ENCODE measurements at regions not wholly inside any gene's neighbourhood (a gene's known extent, or its start where the extent isn't known, plus 50 kb on each side); places are given as distances from the start of the nearest gene placed in this dataset.

- no peak overlapping the region for H3K4ac ChIP-seq (replicated peaks; ENCODE audit: insufficient read length, low read depth, low read length)
- no peaks in the 10 kb centered on the region; a peak in 1 of 7 replicates for H3K27me3 ChIP-seq (replicated peaks in 1 of 4; ENCODE audit: control insufficient read depth in 3 of 4, extremely low read depth in 1 of 4, insufficient read depth in 3 of 4, low read length in 3 of 4)
- H3K56ac ChIP-seq (replicated peaks; ENCODE audit: insufficient read length, low read depth, low read length): no peak overlapping the region
- no peak for FAIRE-seq
- peaks cover 0 to 7% (median 0%) of the 10 kb centered on the region in 4 experiments; a peak in 2 of 8 replicates for H3K36me3 ChIP-seq (ENCODE audit: control insufficient read depth in 2 of 4, insufficient read depth in 4 of 4, low read length in 3 of 4)
- CTCF ChIA-PET (ENCODE audit: partially characterized antibody): interaction anchor here (0.6 to 1.5 kb wide), 3 partner anchors 16 to 419 kb away, joined by 4 read pairs; no protein-coding TSS in a partner anchor
- H2BK12ac ChIP-seq (ENCODE audit: low read depth, low read length): no peak overlapping the region
- POLR2A ChIA-PET (ENCODE audit: partially characterized antibody): no interaction called here
- no peak overlapping the region for H3K14ac ChIP-seq (ENCODE audit: insufficient read length)
- no peak overlapping the region for H3K23ac ChIP-seq (ENCODE audit: insufficient read length)
- no peak for DNase-seq (ENCODE audit: low read depth in 1 of 2, low spot score in 2 of 2)
- peaks cover 15 to 29% of the 10 kb centered on the region in 2 experiments for H3K9me3 ChIP-seq (ENCODE audit: insufficient read depth in 2 of 2, low read depth in 1 of 2, low read length in 1 of 2)
- H3K4me3 ChIP-seq (ENCODE audit: extremely low read depth in 1 of 4, insufficient read depth in 2 of 4, low read depth in 3 of 4, low read length in 4 of 4): no peak overlapping the region
- WGBS, 2 experiments (ENCODE audit: extremely low coverage in 1 of 2, insufficient coverage in 1 of 2, insufficient read length in 1 of 2, insufficient replicate concordance in 2 of 2, low coverage in 1 of 2, low lambda C conversion rate in 2 of 2, missing lambda C conversion rate in 1 of 2): 89% methylated on average over 2 of the region's 2 CpGs; no CpG with 5 or more reads in 1 of the 2 experiments
- no peak overlapping the region for H2BK20ac ChIP-seq (ENCODE audit: low read length)
- H4K8ac ChIP-seq (ENCODE audit: extremely low read depth, insufficient read depth, low read length): no peak overlapping the region
- H2AFZ ChIP-seq (ENCODE audit: low read length): no peak overlapping the region
- no peak overlapping the region for H4K91ac ChIP-seq (replicated peaks; ENCODE audit: insufficient read length, low read length)
- H3K79me2 ChIP-seq (ENCODE audit: control insufficient read depth in 1 of 2, insufficient read depth in 2 of 2, low read length in 2 of 2): no peaks in the 10 kb centered on the region
- no peaks in the 10 kb centered on the region for H3K23me2 ChIP-seq (ENCODE audit: low read depth, low read length)
- H3K79me1 ChIP-seq (ENCODE audit: low read depth, low read length): no peaks in the 10 kb centered on the region
- no peak overlapping the region for H2BK15ac ChIP-seq (ENCODE audit: low read length)
- H4K5ac ChIP-seq (ENCODE audit: insufficient read length, low read depth, low read length): no peak overlapping the region
- H2AK5ac ChIP-seq (ENCODE audit: low read depth, low read length): no peak overlapping the region
- no peak overlapping the region for H3K9ac ChIP-seq (replicated peaks in 1 of 4; ENCODE audit: extremely low read depth in 1 of 4, low read depth in 3 of 4, low read length in 3 of 4)
- H3K18ac ChIP-seq (ENCODE audit: extremely low read depth, low read length): no peak overlapping the region
- H2BK120ac ChIP-seq (replicated peaks; ENCODE audit: low read depth, low read length): no peak overlapping the region
- H3K27ac ChIP-seq (ENCODE audit: low read depth, low read length): no peak overlapping the region
- no peak overlapping the region for H3K4me2 ChIP-seq (ENCODE audit: insufficient read depth in 1 of 2, low read depth in 2 of 2, low read length in 2 of 2)
- no peak overlapping the region for H2BK5ac ChIP-seq (ENCODE audit: low read depth, low read length)
- peaks cover 0 to 6% (median 2%) of the 10 kb centered on the region in 4 experiments; a peak in 2 of 7 replicates for H3K4me1 ChIP-seq (replicated peaks in 1 of 4; ENCODE audit: control insufficient read depth in 3 of 4, insufficient read depth in 4 of 4, low read length in 3 of 4)
- no peaks in the 10 kb centered on the region for H4K20me1 ChIP-seq (replicated peaks in 1 of 2; ENCODE audit: control insufficient read depth in 1 of 2, insufficient read depth in 2 of 2, low read length in 2 of 2)
- TF ChIP-seq TBP (IDR thresholded peaks at IDR 0.05; ENCODE audit: low read depth, low read length) (no peak), YY1 (IDR thresholded peaks at IDR 0.05; ENCODE audit: low read depth, low read length) (no peak), TCF12 (IDR thresholded peaks at IDR 0.05; ENCODE audit: low read depth, low read length) (no peak), SP1 (IDR thresholded peaks at IDR 0.05; ENCODE audit: low read depth, low read length) (no peak), RBBP5 (IDR thresholded peaks at IDR 0.05; ENCODE audit: borderline replicate concordance, low read depth, low read length) (no peak), BACH1 (IDR thresholded peaks at IDR 0.05; ENCODE audit: low read length) (no peak), NANOG (IDR thresholded peaks at IDR 0.05; ENCODE audit: insufficient read depth, low read depth, low read length, poor library complexity, severe bottlenecking) (no peak), ATF2 (IDR thresholded peaks at IDR 0.05; ENCODE audit: low read length) (no peak), FOSL1 (IDR thresholded peaks at IDR 0.05; ENCODE audit: insufficient read depth, low read depth, low read length) (no peak)
These were observed 117.0 kb upstream of the NFIA start for GRCh38 chr1:60965280-60965854.
